Tongue (tissue), 1 donor: ENCODE measurements at regions not wholly inside any gene's neighbourhood (a gene's known extent, or its start where the extent isn't known, plus 50 kb on each side); places are given as distances from the start of the nearest gene placed in this dataset.

Experiments
- DNase-seq: peaks from one replicate; pipeline ENCODE4 v3.0.0-alpha.2; 2015

- DNase-seq, result no peak
Observed at GRCh38 chr10:61317706-61318105, 135.5 kb downstream of the TMEM26 start.

- no peak for DNase-seq
Observed at GRCh38 chr10:61316676-61317265, 136.4 kb downstream of the TMEM26 start.

GRCh38 chr10:61314273-61314672, 138.9 kb downstream of the TMEM26 start:
- DNase-seq, result no peak

- no peak for DNase-seq
Observed at GRCh38 chr10:61313460-61313859, 139.7 kb downstream of the TMEM26 start.

GRCh38 chr10:61304746-61305145, 148.4 kb downstream of the TMEM26 start:
- DNase-seq, result no peak

- no peak for DNase-seq
Observed at GRCh38 chr10:61302124-61302523, 151.1 kb downstream of the TMEM26 start.

- DNase-seq, result no peak
Observed at GRCh38 chr10:61301575-61301974, 151.6 kb downstream of the TMEM26 start.

GRCh38 chr10:61299841-61300240, 153.3 kb downstream of the TMEM26 start:
- no peak for DNase-seq

GRCh38 chr10:61299156-61299555, 154.0 kb downstream of the TMEM26 start:
- no peak for DNase-seq

GRCh38 chr10:61298194-61298593, 155.0 kb downstream of the TMEM26 start:
- DNase-seq, result no peak

- DNase-seq, result no peak
Observed at GRCh38 chr10:61296161-61296560, 157.0 kb downstream of the TMEM26 start.

- no peak for DNase-seq
Observed at GRCh38 chr10:61294131-61294530, 159.1 kb downstream of the TMEM26 start.

- DNase-seq, result no peak
Observed at GRCh38 chr10:61289813-61290212, 163.4 kb downstream of the TMEM26 start.

GRCh38 chr10:61286686-61287085, 166.5 kb downstream of the TMEM26 start:
- DNase-seq, result no peak

GRCh38 chr10:61285749-61286148, 167.4 kb downstream of the TMEM26 start:
- no peak for DNase-seq

- peak; percentile 84 for DNase-seq
Observed at GRCh38 chr10:61284222-61284890, 168.8 kb downstream of the TMEM26 start.

GRCh38 chr10:61283481-61284221, 169.5 kb downstream of the TMEM26 start:
- DNase-seq, result no peak

GRCh38 chr10:61283066-61283465, 170.1 kb downstream of the TMEM26 start:
- no peak for DNase-seq

GRCh38 chr10:61280303-61280702, 172.9 kb downstream of the TMEM26 start:
- DNase-seq, result no peak

- no peak for DNase-seq
Observed at GRCh38 chr10:61279400-61279799, 173.8 kb downstream of the TMEM26 start.

GRCh38 chr10:61278556-61278955, 174.6 kb downstream of the TMEM26 start:
- DNase-seq, result no peak

- DNase-seq, result no peak
Observed at GRCh38 chr10:61272781-61273180, 180.4 kb downstream of the TMEM26 start.

- no peak for DNase-seq
Observed at GRCh38 chr10:61271127-61271780, 181.9 kb downstream of the TMEM26 start.
